HG02885 (cell line): ENCODE measurements at regions not wholly inside any gene's neighbourhood (a gene's known extent, or its start where the extent isn't known, plus 50 kb on each side); places are given as distances from the start of the nearest gene placed in this dataset.
"Not testable (repeated sequence)": the region's sequence is repeated elsewhere in the genome, so short reads cannot be mapped to it uniquely, and the experiment has no call there.

Experiments
- ATAC-seq: cut with Tn5 transposase; IDR thresholded peaks from one replicate; pipeline ENCODE4 v1.9.1; 2021; ENCODE audit warnings: mild to moderate bottlenecking; ENCODE audit not compliant: unreplicated experiment, poor library complexity

DNA sequence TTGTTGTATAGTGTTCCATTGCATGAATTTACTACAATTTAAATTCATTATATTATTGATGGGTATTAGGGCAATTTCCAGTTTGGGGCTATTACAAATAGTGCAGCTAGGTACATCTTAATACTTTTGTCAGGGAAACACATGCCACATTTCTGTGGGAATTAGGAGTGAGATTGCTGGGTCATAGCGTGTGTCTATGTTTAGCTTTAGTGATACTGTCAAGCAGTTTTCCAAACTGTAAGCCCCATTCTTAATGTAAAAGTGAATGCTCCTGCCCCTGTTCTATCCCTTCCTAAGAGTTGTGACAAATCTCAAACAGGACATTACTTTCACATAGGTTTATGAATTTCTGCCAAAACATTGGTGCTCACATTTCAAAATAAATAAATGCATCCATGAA is 184.5 kb upstream of the ANKRD28 start:
- no peak for ATAC-seq

DNA sequence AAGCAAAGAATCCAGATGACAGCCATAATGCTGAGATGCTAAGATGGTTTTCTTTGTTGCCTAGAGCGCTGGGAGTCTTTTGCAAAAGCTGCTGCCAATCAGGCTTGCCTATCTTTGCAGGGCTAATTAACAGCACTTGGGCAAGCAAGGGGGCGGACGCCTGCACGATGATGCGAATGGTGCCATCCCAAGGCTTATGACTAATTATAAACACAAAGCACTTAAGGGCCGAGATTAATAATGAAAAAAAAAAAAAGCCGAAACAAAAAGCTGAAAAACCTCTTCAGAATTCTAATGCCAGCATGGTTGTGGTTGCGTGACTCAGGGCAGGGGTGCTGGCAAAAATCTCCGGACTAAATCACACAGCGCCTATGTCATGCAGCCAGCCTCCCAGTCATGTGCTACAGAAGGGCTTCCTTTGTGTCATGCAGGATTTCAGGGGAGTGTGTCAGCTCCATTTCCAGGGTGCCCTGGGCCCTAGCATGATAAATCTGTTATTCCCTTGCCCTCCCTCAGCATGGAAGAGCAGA is 185.0 kb upstream of the ANKRD28 start:
- no peak for ATAC-seq

DNA sequence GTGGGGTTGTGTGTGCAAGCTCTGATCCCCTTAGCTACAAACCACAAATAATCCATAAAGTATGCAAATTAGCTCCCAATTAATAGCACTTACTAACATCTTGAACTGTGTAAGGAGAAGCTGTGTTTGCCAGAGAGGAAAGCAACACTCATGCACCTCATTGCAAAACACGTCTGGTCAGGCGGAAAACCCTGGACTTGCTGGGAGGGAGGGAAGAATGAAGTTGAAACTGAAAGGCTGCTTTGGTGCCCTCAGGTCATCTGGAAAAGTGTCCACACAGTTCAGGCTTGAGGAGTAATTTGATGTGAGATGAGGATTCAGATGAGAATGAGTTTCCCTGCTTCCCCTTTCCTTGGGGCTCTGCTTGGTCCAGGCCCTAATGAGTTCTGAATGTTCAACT is 185.5 kb upstream of the ANKRD28 start:
- no peak for ATAC-seq

DNA sequence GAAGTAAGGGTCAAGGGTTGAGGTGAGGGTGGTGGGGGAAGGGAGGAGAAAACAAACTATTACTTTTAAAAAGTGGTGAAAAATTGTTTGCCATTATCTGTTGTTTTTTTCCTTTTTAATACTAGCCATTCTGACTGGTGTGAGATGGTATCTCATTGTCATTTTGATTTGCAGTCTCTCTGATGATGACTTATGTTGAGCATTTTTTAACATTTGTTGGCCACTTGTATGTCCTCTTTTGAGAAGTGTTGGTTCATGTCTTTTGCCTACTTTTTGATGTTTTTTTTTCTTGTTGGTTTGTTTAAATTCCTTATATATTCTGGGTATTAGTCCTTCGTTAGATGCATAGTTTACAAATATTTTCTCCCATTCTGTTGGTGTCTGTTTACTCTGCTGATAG is 185.9 kb upstream of the ANKRD28 start:
- ATAC-seq = no peak

DNA sequence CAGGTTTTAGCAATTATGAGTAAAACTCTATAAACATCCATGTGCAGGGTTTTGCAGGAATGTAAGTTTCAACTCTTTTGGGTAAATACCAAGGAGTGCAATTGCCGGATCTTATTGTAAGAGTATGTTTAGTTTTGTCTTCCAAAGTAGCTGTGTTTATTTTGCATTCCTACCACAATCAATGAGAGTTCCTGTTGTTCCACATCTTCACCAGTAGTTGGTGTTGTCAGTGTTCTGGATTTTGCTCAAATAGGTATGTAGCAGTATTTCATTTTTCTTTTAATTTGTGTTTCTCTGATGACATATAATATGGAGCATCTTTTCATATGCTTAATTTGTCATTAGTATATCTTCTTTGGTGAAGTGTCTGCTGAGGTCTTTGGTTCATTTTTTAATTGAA is 185.1 kb upstream of the GALNT15 start:
- ATAC-seq = no peak

DNA sequence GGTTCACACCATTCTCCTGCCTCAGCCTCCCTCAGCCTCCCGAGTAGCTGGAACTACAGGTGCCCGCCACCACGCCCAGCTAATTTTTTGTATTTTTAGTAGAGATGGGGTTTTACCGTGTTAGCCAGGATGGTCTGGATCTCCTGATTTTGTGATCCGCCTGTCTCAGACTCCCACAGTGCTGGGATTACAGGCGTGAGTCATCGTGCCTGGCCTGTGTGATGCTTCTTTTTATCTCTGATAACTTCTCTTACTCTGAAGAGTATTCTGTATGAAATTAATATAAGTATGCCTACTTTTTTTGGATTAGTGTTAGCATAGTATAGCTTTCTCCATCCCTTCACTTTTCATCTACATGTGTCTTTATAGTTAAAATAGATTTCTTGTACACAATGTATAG is 180.8 kb upstream of the GALNT15 start:
- not testable (repeated sequence) for ATAC-seq

DNA sequence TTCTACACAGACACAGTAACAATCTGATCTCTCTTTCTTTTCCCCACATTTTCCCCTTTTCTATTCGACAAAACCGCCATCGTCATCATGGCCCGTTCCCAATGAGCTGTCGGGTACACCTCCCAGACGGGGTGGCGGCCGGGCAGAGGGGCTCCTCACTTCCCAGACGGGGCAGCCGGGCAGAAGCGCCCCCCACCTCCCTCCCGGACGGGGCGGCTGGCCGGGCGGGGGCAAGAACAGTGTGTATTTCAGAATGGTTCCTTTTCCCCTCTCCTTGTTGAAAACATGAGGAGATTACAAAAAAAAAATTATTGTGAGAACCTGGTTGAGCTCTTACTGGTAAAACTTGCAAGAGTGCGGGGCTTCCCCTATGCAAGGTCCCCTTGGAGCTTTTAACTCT is 178.0 kb upstream of the GALNT15 start:
- not testable (repeated sequence) for ATAC-seq

DNA sequence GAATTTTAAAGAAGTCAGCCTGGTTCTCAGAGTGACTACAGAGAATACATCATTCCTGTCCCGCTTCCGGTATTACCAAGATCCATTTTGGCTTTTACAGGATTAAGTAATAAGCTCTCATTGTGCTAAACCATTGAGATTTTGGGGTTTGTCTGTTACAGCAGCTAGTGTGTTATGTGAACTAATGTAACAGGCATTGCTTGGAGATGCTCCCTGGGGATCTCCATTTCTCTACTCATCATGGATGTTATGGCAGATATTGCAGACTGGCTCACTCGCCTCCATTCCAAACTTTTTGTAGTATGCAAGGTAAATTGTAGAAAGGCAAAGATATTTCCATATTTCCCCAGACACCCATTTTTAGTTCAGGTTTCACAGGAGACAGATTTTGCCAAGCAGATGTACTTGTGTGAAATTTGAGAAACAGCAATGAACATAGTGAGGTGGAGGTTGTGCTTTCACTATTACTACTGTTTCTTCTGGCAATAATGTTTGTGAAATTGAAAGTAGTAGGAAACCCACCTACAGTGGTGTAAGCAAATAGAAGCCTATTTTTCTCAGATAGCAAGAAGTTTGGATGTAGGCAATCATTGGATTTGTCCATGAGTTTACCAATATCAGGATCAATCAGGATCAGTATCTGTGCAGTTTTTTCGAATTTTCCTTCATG is 177.1 kb upstream of the GALNT15 start:
- peak; percentile 89 for ATAC-seq

DNA sequence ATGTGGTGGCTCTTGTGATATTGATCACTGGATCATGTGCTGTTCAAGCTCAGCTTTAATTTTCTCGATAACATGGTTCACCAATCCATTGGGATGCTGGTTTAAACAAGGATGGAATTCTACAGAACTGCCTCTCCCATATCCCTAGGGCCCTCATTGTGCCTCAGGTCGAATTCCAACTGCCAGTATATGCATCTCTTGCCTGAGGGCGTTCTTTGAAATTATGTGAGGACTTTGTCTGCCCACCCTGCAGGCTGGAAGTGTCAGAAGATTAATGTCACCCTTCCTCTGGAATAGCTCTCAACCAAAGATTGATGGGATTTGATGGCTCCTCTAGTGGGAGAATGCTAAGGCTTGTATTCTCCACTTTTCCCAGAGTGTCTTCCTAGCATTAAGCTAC is 175.6 kb upstream of the GALNT15 start:
- ATAC-seq = no peak

DNA sequence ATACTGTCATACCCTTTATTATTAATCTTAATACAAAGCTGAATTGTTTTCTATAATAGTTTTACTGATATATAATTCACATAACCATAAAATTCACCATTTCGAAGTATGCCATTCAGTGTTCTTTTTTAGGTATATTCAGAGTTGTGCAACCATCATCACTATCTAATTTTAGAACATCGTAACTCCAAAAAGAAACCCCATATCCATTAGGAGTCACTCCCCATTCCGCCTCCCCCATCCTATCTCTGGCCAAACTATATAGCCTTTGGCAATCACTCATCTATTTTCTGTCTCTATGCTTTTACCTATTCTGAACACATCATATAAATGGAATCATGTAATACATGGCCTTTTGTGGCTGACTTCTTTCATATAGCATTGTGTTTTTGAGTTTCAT is 169.7 kb upstream of the GALNT15 start:
- no peak for ATAC-seq

DNA sequence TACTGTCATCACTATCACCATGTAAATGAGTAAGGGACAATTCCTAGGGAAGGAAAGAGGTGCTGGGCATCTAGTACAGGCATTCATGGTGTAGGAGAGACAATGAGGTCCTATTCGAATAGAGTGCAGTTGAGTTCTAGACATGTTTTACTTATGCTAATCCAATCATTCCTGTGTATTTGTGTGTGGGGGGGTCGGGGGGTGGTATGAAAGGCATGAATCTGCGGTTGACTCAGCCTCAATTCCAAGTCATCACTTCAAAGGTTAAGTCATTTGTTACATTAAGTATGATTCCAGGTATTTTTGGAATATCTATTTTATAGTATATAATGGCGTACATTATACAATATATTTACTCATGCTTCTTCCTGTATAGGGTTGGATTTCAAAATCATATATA is 163.1 kb upstream of the GALNT15 start:
- ATAC-seq = no peak

DNA sequence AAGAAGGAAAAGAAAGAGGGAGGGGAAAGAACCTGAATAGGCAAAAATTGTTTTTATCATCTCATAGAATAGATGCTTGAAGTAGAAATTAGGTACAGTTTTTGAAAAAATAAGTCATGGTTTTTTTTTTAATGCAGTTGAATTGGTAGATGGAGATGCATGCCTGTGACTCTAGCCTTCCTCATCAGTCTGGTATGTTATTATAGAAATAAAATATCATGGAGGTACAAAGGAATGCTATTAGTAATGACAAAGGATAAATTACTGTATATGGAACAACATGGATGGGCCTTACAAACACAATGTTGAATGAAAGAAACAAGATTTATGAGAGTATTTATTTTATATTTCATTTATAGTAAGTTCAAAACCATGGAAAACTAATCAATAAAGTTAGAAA is 162.4 kb upstream of the GALNT15 start:
- ATAC-seq = no peak

DNA sequence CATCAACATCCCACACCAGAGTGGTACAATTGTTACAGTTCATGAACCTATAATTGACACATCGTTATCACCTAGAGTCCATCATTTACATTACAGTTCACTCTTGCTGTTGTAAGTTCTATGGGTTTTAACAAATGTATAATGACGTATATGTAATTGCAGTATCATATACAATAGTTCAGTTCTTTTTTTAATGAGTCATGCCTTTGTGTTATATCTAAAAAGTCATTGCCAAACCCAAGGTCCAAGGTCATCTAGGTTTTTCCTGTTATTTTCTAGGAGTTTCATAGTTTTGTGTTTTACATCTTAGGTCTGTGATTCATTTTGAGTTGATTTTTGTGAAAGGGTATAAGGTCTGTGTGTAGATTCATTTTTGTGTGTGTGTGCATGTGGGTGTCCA is 160.9 kb upstream of the GALNT15 start:
- ATAC-seq = no peak

DNA sequence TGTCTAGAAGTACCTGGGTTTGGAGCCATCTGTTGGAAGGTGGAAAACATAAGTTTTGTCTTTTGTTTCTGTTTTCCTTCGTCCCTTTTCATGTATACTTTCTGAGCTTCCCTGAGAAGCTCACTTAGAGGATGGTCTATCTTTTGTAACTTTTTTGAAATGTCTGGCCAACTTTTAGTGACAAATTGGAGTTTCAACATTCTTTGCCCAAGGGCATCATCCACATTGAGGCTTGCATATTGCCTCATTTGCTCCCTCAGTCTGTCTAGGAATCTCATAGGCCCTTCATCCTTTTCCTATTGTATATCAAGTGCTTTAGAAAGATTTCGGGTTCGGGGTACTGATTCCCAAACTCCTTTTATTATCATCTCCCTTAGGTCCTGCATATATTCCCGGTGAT is 152.7 kb upstream of the GALNT15 start:
- ATAC-seq = not testable (repeated sequence)

DNA sequence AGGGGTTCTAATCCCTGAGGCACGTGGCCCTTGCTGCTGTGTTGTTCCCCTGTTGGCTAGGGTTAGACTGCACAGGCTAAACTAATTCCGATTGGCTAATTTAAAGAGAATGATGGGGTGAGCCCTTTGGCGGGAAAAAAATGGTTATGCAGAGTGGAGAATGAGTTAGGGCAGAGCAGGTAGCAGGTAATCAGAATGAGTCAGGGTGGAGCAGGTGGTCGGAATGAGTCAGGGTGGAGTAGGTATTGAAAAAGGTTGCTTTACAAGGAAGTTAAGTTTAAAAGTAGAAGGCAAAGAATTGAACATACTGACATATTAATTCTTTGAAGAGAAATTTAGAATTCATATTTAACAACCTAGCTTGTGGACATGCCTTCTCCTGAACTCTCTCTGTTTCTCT is 150.6 kb upstream of the GALNT15 start:
- not testable (repeated sequence) for ATAC-seq

DNA sequence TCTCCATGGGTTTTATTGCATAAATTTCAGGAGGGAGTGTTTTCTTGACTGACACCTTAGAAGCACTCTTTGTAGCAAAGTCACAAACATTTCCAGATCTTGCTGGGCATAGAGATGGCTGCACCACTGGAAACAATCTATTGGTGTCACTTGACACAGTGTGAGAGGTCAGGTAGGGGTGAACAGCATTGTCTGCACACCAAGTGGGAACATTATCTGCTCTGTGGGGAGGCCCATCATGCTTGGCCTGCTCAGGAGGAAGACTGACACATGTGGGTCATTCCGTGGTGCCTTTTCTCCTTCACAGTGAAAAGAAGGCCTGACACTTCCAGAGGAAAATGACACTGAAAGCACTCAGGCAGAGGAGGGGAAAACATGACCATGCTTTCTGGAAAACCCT is 149.9 kb upstream of the GALNT15 start:
- ATAC-seq = no peak

DNA sequence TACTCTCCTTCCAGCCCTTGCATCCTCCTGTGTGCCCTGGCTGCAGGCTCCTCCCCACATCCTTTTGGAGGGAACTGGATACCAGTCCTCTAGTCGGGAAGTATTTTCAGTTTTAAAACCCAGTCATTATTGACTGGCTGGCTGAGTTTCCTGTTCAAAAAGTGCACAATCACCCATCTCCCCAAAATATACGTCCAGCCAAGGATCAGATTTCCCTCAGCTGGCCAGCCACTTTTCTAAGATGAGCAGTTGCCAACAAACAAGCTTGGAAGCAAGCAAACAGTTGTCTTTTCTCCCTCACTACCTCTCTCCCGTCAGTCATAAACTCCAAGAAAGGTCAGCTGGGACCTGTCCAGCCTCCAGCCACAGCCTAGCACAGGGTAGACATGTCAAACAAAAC is 147.7 kb upstream of the GALNT15 start:
- no peak for ATAC-seq

DNA sequence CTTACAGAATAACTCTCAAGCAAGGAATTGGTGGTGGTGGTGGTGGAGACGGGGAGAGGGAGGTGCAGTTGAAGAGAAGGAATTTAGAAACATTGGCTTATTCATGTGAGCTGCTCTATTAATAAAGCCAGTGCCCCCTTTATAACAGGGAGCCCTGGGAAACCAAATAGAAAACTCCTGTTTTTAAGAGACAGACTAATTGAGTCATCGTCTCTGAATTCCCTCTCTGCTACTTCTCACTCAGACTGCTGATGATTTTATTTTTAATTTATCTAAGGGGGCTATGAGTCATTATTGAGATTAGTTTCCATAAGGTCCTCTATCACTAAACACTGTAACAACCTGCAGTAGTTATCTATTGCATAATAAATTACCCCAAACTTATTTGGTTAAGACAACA is 145.9 kb upstream of the GALNT15 start:
- no peak for ATAC-seq

DNA sequence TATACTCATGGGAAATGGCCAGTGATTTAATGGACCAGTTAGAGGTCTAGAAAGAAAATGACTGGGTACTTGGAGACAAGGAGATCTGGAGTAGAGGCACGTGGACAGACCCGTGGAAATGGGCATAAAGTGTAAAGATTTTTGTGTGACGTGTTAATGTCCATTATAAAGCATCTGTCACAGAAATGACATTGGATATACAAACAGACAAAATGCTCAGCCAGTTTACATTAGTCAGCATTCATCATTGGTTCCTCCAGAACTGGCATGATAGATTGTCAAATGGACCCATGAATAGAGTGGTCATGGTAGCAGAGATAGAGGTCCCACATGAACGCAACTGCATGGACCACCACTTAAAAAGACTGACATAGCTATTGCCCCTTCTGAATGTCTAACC is 144.1 kb upstream of the GALNT15 start:
- no peak for ATAC-seq

DNA sequence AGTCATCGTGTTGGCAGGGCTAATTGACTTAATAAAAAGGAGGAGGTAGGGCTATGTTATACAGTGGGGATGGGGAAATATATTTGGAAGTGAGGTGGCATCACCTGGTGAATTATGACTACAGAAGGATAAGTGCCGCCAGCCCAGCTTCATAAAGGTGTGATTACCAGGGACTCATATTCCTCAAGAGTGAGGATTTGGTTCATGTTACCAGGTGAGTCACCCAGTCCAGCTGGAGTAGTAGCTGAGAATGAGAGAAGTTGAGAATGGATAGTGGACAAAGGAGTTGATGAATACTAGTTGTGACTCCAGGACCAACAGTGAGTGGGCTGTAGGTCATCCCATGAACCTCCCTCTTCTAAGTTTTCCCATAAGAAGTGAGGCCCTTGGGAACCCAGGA is 143.0 kb upstream of the GALNT15 start:
- no peak for ATAC-seq

DNA sequence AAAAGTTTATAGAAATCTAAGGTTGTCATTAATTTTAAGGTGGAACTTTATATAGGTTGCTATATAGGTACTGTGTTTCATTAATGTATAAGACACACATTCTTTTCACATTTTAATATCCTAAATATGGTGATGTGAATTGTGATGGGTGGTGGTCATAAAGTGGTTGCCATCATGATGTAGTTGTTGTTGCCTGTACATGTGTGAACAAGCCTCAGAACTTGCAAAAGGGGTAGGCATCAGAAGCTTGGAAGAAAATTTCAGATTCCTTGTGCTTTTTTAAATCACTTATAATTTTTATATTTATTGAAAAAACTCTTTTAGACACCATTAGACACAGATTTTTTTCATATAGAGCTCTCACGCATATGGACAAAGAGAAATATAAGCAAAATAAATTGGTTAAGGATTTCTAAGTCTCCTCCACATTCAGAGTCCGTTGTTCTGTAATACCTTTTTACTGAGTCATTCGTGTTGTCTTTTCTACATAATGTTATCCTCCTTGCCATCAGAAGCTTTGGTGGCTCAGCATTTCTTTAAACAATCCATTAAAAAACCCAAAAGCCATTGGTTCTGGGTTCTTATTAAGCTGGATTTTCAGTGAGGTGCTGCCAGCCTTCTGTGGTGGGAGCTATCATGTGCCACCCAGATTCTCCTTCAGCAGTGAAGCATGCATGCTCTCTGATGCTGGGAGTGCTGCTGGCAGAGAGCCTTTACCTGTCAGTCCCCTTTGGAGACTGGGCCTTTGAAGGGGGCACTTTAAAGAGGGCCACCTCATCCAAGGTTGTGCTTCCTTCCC is 140.4 kb upstream of the GALNT15 start:
- no peak for ATAC-seq

DNA sequence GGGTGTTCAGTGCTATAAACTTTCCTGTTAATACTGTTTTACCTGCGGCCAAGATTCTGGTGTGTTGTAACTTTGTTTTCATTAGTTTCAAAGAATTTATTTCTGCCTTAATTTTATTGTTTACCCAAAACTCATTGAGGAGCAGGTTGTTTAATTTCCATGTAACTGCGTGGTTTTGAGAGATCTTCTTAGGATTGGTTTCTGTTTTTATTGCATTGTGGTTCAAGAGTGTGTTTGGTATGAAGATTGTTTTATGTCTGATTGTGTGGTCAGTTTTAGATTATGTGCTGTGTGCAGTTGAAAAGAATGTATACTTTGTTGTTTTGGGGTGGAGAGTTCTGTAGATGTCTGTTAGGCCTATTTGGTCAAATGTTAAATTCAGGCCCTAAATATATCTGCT is 133.5 kb upstream of the GALNT15 start:
- ATAC-seq = no peak
